H1 (cell line): ENCODE measurements at regions not wholly inside any gene's neighbourhood (a gene's known extent, or its start where the extent isn't known, plus 50 kb on each side); places are given as distances from the start of the nearest gene placed in this dataset.

Experiments used
- CBX5 ChIP-seq: fragments of 300-800, 300-1000 bp; sonication (generic); IDR thresholded peaks from 2 replicates; pipeline ENCODE4 v1.7.1; 2016; ENCODE audit warnings: antibody characterized with exemption, low read length, low read depth
- CHD1 ChIP-seq: IDR thresholded peaks from 2 replicates; pipeline ENCODE4 v1.6.1; 2012; ENCODE audit warnings: low read depth, low read length, improper control_type of control experiment
- EGR1 ChIP-seq: IDR thresholded peaks from 2 replicates; pipeline ENCODE4 v1.6.1; 2011; ENCODE audit warnings: low read depth, low read length, borderline replicate concordance
- EP300 ChIP-seq, 2 experiments: IDR thresholded peaks; 1 replicate in 1 of 2; 2 replicates in 1 of 2; pipeline ENCODE4 v1.6.1; 2011 to 2012; ENCODE audit warnings: low read depth in 2 of 2, low read length in 2 of 2, mild to moderate bottlenecking in 2 of 2, borderline replicate concordance in 1 of 2, inconsistent platforms in 1 of 2, moderate library complexity in 1 of 2
- SAP30 ChIP-seq: fragments of 300-600 bp; sonication (generic); IDR thresholded peaks from 2 replicates; pipeline ENCODE4 v1.7.1; 2012; ENCODE audit warnings: low read length, moderate library complexity, mild to moderate bottlenecking, inconsistent platforms; ENCODE audit not compliant: insufficient read depth, insufficient replicate concordance
- TAF1 ChIP-seq: IDR thresholded peaks from 2 replicates; pipeline ENCODE4 v1.6.1; 2011; ENCODE audit warnings: mild to moderate bottlenecking, low read depth, low read length

- no peak for TF ChIP-seq TAF1
- TF ChIP-seq CHD1 = no peak
- TF ChIP-seq CBX5 = no peak
- TF ChIP-seq EP300 (IDR thresholded peaks at IDR 0.05; ENCODE audit: borderline replicate concordance in 1 of 2, low read depth in 2 of 2, low read length in 2 of 2) = no peak
- TF ChIP-seq EGR1 = no peak
- TF ChIP-seq SAP30 = no peak
These were observed 186.7 kb upstream of the VASH1 start (continued) for GRCh38 chr14:76574416-76575095.
